Gastroesophageal sphincter (tissue), 3 donors: ENCODE measurements at regions not wholly inside any gene's neighbourhood (a gene's known extent, or its start where the extent isn't known, plus 50 kb on each side); places are given as distances from the start of the nearest gene placed in this dataset.

Experiments
- CTCF ChIP-seq, 4 experiments: fragments of 200-600 bp in 2 of 4; fragments of 450-650 bp in 2 of 4; sonication (generic) in 1 of 4; IDR thresholded peaks; one replicate each; pipeline ENCODE4 v1.5.1; 2017 to 2019; ENCODE audit warnings: antibody characterized with exemption in 4 of 4, mild to moderate bottlenecking in 2 of 4, moderate library complexity in 2 of 4
- POLR2A ChIP-seq, 2 donors: fragments of 450-650 bp; IDR thresholded peaks; one replicate each; pipeline ENCODE4 v1.6.1; 2017; ENCODE audit warnings: antibody characterized with exemption in 2 of 2, mild to moderate bottlenecking in 2 of 2, moderate library complexity in 1 of 2

- TF ChIP-seq CTCF (IDR thresholded peaks at IDR 0.05) (no peak), POLR2A (IDR thresholded peaks at IDR 0.05) (no peak)
Observed at GRCh38 chr4:32025851-32026459, 1305.8 kb downstream of the PCDH7 start.
